Adrenal gland (tissue), 9 donors: ENCODE measurements at regions not wholly inside any gene's neighbourhood (a gene's known extent, or its start where the extent isn't known, plus 50 kb on each side); places are given as distances from the start of the nearest gene placed in this dataset.

Experiments
- DNase-seq, 7 donors: peaks; one replicate each; pipeline ENCODE4 v3.0.0-alpha.2; 2019 to 2020
- H3K27ac ChIP-seq, 5 donors: fragments of 200-600 bp; sonication (generic) in 4 of 5; 1 replicate in 3 of 5; 2 replicates in 2 of 5; pipeline versions ENCODE4 v1.5.1 to v1.8.0; 2016 to 2020; ENCODE audit warnings: mild to moderate bottlenecking in 1 of 5
- H3K27me3 ChIP-seq: fragments of 200-600 bp; 2 replicates; pipeline ENCODE4 v1.8.0; 2021
- H3K36me3 ChIP-seq, 2 donors: fragments of 200-600 bp; replicated peaks in 1 of 2; 1 replicate in 1 of 2; 2 replicates in 1 of 2; pipeline versions ENCODE4 v1.5.1 to v1.8.0; 2018 to 2022
- H3K4me1 ChIP-seq, 2 donors: fragments of 200-600 bp; replicated peaks in 1 of 2; 1 replicate in 1 of 2; 2 replicates in 1 of 2; pipeline versions ENCODE4 v1.5.1 to v1.8.0; 2018 to 2021
- H3K4me3 ChIP-seq, 4 donors: fragments of 200-600 bp; sonication (generic) in 3 of 4; one replicate each; pipeline ENCODE4 v1.5.1; 2016 to 2018
- H3K9me3 ChIP-seq, 3 donors: fragments of 200-600 bp; sonication (generic) in 1 of 3; replicated peaks in 1 of 3; 1 replicate in 2 of 3; 2 replicates in 1 of 3; pipeline versions ENCODE4 v1.5.1 to v1.8.0; 2016 to 2021
- POLR2A ChIP-seq, 2 donors: fragments of 450-650 bp; IDR thresholded peaks; one replicate each; pipeline ENCODE4 v1.6.1; 2017; ENCODE audit warnings: antibody characterized with exemption in 2 of 2, mild to moderate bottlenecking in 2 of 2, moderate library complexity in 1 of 2
- WGBS, 4 donors: extraction: QIAGEN DNeasy Blood & Tissue Kit in 2 of 4; methylation state at CpG; one replicate each; pipeline versions ENCODE4 v1.1.5 to v1.1.7; 2013 to 2017; 5-methylcytosine and 5-hydroxymethylcytosine counted together
- intact Hi-C, 2 donors: fragments of 100-400 bp; cut with DNase I; formaldehyde crosslinking; loops; one replicate each; pipeline versions ENCODE4 v1.14.1 to v1.15.0; 2022 to 2023
- TF ChIP-seq, protein P1 (sequence below), 6 experiments: fragments of 450-650 bp in 4 of 6; fragments of 200-600 bp in 2 of 6; sonication (generic) in 1 of 6; IDR thresholded peaks; 1 replicate in 5 of 6; 2 replicates in 1 of 6; pipeline versions ENCODE4 v1.5.1 to v1.8.0; 2016 to 2021; ENCODE audit warnings: antibody characterized with exemption in 6 of 6, mild to moderate bottlenecking in 2 of 6, moderate library complexity in 1 of 6
- donor health status: healthy with polysubstance abuse.
- donor health status: Bipolar disorder and iron deficiency.
- donor health status: DM: yes; HTN: yes; CAD: no.
- donor health status: DM: no; HTN: no; CAD: no.
- donor health status: DM: no; HTN: no; CAD: no.

DNA sequence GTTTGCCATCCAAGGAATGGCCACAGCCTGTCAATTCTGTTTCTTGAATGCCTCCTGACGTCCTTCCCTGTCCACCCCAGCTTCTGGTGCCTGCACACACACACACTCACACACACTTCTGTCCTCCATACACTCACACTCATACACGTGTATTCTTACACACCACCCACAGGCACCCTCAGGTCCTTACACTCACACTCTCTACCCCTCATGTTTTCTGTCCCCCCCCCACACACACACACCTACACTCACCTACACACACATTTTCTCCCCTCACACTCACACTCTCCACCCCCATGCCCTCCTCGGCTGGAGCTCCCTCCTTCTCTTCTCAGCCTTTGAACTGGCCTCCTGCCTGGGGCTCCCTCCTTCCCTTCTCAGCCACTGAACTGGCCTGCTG lies 148.0 kb upstream of the SALL3 start:
- 37 to 50% (median 44%) methylated on average over 3 of the region's 3 CpGs for WGBS, 4 donors
- no peak for DNase-seq
- Histone ChIP-seq H3K36me3 (no peaks in the 10 kb centered on the region), H3K27me3 (no peaks in the 10 kb centered on the region), H3K4me3 (no peak overlapping the region), H3K4me1 (no peaks in the 10 kb centered on the region), H3K27ac (no peak overlapping the region), H3K9me3 (no peaks in the 10 kb centered on the region)
- intact Hi-C loops = no loop called here
- no peak for TF ChIP-seq POLR2A (IDR thresholded peaks at IDR 0.05)
- TF ChIP-seq, protein P1, sequence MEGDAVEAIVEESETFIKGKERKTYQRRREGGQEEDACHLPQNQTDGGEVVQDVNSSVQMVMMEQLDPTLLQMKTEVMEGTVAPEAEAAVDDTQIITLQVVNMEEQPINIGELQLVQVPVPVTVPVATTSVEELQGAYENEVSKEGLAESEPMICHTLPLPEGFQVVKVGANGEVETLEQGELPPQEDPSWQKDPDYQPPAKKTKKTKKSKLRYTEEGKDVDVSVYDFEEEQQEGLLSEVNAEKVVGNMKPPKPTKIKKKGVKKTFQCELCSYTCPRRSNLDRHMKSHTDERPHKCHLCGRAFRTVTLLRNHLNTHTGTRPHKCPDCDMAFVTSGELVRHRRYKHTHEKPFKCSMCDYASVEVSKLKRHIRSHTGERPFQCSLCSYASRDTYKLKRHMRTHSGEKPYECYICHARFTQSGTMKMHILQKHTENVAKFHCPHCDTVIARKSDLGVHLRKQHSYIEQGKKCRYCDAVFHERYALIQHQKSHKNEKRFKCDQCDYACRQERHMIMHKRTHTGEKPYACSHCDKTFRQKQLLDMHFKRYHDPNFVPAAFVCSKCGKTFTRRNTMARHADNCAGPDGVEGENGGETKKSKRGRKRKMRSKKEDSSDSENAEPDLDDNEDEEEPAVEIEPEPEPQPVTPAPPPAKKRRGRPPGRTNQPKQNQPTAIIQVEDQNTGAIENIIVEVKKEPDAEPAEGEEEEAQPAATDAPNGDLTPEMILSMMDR (IDR thresholded peaks at IDR 0.05) = no peak

DNA sequence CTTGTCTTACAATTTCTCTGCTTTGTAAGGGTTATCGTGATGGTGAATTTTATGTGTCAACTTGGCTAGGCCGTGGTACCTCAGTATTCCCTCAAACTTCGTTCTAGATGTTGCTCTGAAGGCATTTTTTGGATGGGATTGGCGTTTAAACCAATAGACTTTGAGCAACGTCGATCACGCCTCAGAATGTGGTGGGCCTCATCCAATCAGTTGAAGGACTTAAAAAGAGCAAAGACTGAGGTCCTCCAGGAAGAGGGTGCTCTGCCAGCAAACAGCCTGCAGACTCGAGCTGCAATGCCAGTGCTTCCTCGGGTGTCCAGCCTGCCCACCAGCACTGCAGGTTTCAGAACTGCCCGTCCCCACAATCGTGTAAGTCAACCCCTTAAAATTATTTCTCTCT lies 145.8 kb upstream of the SALL3 start:
- no peak overlapping the region for H3K27ac ChIP-seq
- 72 to 75% (median 73%) methylated on average over 11 of the region's 11 CpGs for WGBS, 4 donors
- H3K36me3 ChIP-seq = no peaks in the 10 kb centered on the region
- H3K4me1 ChIP-seq = no peaks in the 10 kb centered on the region
- DNase-seq = no peak
- no peaks in the 10 kb centered on the region for H3K9me3 ChIP-seq
- no peak for TF ChIP-seq POLR2A (IDR thresholded peaks at IDR 0.05)
- TF ChIP-seq, protein P1 (IDR thresholded peaks at IDR 0.05) = no peak
- no peak overlapping the region for H3K4me3 ChIP-seq
- H3K27me3 ChIP-seq = no peaks in the 10 kb centered on the region
- intact Hi-C loops = no loop called here

DNA sequence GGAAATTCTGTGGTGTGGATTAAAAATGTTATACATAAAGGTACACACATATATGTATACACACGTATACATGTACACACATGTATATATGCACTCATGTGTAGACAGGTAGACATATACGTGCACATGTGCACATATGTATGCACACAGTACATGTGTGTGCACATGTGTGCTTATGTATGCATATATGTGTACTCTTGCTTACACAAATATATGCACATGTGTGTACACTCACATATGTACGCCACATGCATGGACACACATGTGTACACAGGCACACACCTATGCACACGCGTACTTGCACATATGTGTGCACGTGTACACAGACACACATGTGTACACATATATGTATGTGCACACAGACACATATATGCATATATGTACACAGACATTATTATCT lies 142.8 kb upstream of the SALL3 start:
- Histone ChIP-seq H3K27me3 (no peaks in the 10 kb centered on the region), H3K36me3 (no peaks in the 10 kb centered on the region), H3K27ac (no peak overlapping the region), H3K4me1 (no peaks in the 10 kb centered on the region), H3K4me3 (no peak overlapping the region), H3K9me3 (no peaks in the 10 kb centered on the region)
- 76 to 91% (median 83%) methylated on average over 6 of the region's 6 CpGs for WGBS, 4 donors
- TF ChIP-seq, protein P1 (IDR thresholded peaks at IDR 0.05) = no peak
- TF ChIP-seq POLR2A (IDR thresholded peaks at IDR 0.05) = no peak
- intact Hi-C loops = no loop called here
- DNase-seq = no peak

DNA sequence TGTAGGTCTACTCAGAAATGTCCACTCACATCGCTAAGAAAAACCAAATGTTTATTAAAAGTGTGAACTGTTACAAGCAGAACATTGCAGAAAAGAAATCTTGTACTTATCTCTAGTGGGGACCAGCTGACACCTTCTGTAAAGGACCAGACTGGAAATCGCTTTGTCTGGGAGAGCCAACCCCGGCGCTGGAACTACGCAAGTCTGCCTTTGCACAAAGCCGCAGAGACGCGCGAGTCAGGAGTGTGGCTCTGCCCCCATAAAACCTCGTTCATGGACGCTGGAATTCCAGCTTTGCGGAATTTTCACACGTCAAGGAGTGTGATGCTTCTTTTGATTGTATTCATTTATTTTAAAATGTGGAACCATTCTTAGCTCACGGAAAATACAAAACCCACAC lies 141.9 kb upstream of the SALL3 start:
- Histone ChIP-seq H3K27ac (no peak overlapping the region), H3K4me3 (no peak overlapping the region), H3K4me1 (no peaks in the 10 kb centered on the region), H3K9me3 (no peaks in the 10 kb centered on the region), H3K36me3 (no peaks in the 10 kb centered on the region), H3K27me3 (no peaks in the 10 kb centered on the region)
- 83 to 90% (median 88%) methylated on average over 14 of the region's 14 CpGs for WGBS, 4 donors
- no peak for TF ChIP-seq POLR2A (IDR thresholded peaks at IDR 0.05)
- TF ChIP-seq, protein P1 (IDR thresholded peaks at IDR 0.05) = no peak
- no peak for DNase-seq
- intact Hi-C loops = no loop called here
